ENCODE measurements at regions not wholly inside any gene's neighbourhood (a gene's known extent, or its start where the extent isn't known, plus 50 kb on each side); places are given as distances from the start of the nearest gene placed in this dataset.
"Not testable (repeated sequence)": the region's sequence is repeated elsewhere in the genome, so short reads cannot be mapped to it uniquely, and the experiment has no call there.

DNA sequence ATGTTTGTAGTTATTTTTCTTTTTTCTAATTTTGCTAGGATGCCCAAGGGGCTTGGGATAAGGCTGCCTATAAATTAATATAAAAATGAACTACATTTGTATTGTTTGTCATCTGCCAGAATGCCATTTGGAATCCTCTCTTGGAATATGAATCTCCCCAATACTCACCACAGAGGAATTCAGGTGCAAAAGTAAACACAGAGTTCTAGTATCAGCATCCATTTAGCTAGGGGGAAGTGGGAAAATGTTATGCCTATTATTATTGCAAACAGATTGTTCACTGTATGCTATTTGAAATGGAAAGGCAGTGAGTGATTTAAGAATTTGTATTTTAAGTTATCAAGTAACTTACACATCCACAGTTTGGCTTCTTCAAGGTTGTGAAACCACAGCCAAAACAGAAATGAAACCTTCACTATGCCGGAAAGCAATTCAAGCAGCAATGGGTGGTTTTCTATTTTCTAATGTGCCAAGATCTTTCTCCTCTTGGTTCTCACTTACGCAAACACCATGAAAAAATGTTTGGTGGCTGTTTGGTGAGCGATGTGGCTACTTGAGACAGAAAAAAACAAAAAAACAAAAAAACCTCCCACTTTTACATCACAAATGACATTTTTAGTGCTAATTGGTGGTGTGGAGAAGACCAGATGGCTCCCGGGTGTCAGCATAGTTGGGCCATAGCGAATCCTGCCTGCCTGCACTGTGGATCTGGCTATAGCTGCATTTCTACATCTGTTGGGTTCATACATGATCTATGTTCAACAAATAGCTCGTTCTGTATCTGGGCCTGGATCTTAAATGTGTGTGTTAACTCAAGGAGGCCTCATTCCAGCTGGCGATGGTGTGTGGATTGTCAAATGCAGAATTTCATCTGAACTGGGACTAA lies 200.8 kb upstream of the GIMD1 start:
- no peak for DNase-seq (ENCODE audit: low read depth)
- TF ChIP-seq CTCF (IDR thresholded peaks at IDR 0.05; ENCODE audit: control insufficient read depth, insufficient read depth, low read depth, low read length, missing control alignments) = no peak
- no peak overlapping the region; the same call in 1 of the 2 replicates for H3K4me3 ChIP-seq (ENCODE audit: control insufficient read depth, low read depth, low read length)

DNA sequence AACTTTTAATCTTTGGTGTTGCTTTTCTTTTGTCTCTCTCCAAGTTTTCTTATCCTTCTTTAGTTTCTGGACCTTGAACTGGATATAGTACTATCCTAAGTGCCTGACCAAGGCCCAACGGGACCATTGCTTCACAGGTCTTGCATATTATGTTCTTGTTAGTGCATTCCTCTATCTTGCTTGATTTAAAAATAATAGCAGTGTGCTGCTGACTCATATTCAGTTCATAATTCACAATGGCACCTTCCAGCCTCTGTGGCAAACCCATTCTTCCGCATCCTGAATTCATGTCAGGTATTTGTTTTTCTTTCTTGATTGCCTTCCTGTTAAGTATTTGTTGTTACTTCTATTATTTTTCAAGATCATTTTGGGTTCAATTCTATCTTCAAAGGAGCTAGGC lies 197.1 kb upstream of the GIMD1 start:
- no peak for TF ChIP-seq CTCF (IDR thresholded peaks at IDR 0.05; ENCODE audit: control insufficient read depth, insufficient read depth, low read depth, low read length, missing control alignments)
- DNase-seq (ENCODE audit: low read depth) = no peak
- H3K4me3 ChIP-seq (ENCODE audit: control insufficient read depth, low read depth, low read length) = no peak overlapping the region

- not testable (repeated sequence) for DNase-seq (ENCODE audit: low read depth); H3K4me3 ChIP-seq (ENCODE audit: control insufficient read depth, low read depth, low read length)
These were observed 195.1 kb upstream of the GIMD1 start for GRCh38 chr4:106563637-106564036.

DNA sequence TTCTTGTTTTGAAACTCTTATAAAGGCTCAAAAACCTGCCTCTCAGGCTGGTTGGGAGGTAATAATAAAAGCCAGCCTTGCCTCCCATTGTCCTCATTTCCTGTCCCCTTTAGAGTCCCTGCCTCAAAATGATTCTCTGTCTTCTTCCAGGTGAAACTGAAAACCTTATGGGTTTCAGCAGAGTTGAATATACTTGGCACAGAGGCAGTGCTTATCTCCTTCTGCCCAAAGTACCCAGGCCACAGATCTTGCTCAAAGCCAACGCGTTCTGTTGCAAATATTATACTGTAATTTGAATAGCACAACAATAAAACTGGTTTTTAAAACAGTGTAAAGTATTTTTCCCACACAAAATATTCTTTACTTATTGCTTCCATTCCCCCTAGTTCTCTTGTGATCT lies 183.1 kb upstream of the GIMD1 start:
- H3K4me3 ChIP-seq (ENCODE audit: control insufficient read depth, low read depth, low read length) = no peak overlapping the region
- DNase-seq (ENCODE audit: low read depth) = no peak
- TF ChIP-seq CTCF (IDR thresholded peaks at IDR 0.05; ENCODE audit: control insufficient read depth, insufficient read depth, low read depth, low read length, missing control alignments) = no peak

- TF ChIP-seq CTCF (IDR thresholded peaks at IDR 0.05; ENCODE audit: control insufficient read depth, insufficient read depth, low read depth, low read length, missing control alignments) = no peak
- DNase-seq (ENCODE audit: low read depth) = no peak
These were observed 180.0 kb upstream of the GIMD1 start for GRCh38 chr4:106548446-106549044.

GRCh38 chr4:106546370-106546769 lies 177.8 kb upstream of the GIMD1 start:
- TF ChIP-seq CTCF (IDR thresholded peaks at IDR 0.05; ENCODE audit: control insufficient read depth, insufficient read depth, low read depth, low read length, missing control alignments) = no peak
- DNase-seq (ENCODE audit: low read depth) = no peak
- H3K4me3 ChIP-seq (ENCODE audit: control insufficient read depth, low read depth, low read length) = no peak overlapping the region

More at GRCh38 chr4:106548446-106549044, 180.0 kb upstream of the GIMD1 start:
- H3K4me3 ChIP-seq (ENCODE audit: control insufficient read depth, low read depth, low read length) = no peak overlapping the region

- not testable (repeated sequence) for DNase-seq (ENCODE audit: low read depth)
These were observed 174.0 kb upstream of the GIMD1 start for GRCh38 chr4:106542609-106543008.

More at GRCh38 chr4:106542609-106543008, 174.0 kb upstream of the GIMD1 start:
- H3K4me3 ChIP-seq (ENCODE audit: control insufficient read depth, low read depth, low read length) = not testable (repeated sequence)
